Stimulated activated CD4-positive, alpha-beta T cell treated with anti-CD3 and anti-CD28 coated beads, TNF-alpha, amount 100 ng/mL, for 24 hours (primary cell): ENCODE measurements at regions not wholly inside any gene's neighbourhood (a gene's known extent, or its start where the extent isn't known, plus 50 kb on each side); places are given as distances from the start of the nearest gene placed in this dataset.

Source experiments
- DNase-seq, 3 experiments: peaks; one replicate each; pipeline ENCODE4 v3.0.0-alpha.2; 2020; ENCODE audit warnings: low read depth in 3 of 3

GRCh38 chr2:16258350-16258749 lies 318.0 kb downstream of the MYCN start:
- no peak for DNase-seq

DNA sequence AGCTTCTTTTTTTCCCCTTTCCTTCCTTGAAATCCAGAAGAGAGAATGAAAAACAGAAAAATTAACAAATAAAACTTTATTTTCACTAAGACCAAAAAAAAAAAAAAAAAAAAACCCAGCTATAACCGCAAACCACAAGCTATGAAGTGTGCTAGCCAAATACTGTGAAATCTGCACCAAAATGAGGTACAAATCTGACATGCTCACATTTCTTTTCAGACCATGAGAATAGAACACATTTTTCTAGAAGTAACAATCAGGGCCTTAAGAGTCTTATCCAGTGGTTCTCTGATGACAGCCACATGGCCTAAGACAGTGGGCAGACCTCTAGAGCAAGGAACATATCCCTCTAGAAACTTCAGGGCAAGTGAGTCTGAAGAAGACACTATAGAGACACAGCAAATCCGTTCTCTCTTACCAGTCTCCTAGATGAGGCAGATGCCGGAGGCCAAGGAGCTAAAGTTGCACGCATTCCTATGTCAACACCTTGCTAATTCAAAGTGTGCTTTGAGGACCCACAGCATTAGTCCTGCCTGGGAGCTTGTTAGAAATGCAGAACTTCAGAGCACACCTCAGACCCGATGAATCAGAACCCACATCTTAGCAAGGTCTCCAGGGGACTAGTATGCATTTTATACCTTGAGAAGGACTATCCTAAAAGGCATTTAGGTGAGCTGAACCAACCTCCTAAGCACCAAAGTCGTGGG lies 317.1 kb downstream of the MYCN start:
- no peak for DNase-seq

GRCh38 chr2:16256601-16257321 lies 316.4 kb downstream of the MYCN start:
- no peak for DNase-seq

DNA sequence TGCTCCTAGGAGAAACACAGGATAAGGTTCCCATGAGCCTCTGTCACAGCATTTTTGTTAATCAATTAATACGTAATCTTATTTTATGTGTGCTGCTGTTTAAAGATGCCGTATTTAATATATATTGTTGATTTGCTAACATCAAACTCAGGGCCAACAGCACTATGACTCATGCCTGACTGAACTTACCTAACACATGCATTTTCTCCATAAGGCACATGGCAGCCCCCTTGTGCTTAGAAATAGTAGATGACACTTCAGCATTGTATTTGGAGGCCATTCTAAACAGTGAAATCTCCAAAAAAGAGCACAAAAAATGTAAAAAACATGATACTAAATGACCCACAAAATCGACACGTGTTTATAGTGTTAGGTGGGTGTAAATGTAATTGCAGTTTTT lies 314.8 kb downstream of the MYCN start:
- no peak for DNase-seq

DNA sequence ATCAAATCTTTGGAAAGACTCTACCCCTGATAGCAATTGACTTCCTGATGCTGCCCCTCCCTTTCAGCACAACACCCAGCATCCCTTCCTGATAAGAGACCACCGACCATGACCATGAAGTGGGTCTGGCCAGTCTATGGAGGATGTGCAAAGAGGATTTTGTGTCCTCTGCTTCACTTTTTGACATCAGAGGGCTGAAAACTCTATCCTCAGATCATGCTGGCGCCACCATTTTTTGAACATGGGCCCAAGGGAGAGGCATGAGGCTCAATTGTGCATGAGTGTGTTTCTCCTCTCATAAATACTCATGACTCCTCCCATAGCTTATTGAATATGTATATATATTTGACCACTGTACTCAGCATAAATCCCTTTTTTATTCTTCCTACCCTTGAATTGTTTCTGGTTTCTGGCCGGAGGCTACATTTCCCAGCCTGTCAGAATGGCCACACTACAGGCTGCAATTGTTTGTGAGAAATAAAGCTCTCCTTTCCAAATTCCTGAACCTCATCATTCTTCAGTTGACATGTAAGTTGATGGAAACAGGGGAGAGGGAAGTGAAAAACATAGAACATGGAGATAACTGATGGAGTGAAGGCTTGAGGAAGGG lies 314.1 kb downstream of the MYCN start:
- no peak for DNase-seq

DNA sequence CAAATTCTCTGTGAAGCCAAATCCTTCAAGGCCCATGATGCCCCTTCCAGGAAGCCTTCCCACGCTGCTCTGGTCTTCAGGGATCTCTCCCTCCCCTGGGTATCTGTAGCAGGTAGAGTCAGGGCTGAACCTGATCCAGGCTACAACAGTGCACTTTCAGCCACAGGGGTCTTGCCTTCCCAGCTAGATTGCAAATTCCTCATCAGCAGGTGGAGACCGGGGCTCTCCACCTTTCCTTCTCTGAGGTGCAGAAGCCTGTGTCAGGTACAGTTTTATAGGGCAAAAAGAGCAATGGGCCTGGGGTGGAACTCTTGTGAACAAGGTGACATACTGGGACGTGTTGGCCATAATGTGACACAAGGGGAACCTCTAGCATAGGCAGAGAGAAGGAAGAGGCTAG lies 312.9 kb downstream of the MYCN start:
- no peak for DNase-seq

DNA sequence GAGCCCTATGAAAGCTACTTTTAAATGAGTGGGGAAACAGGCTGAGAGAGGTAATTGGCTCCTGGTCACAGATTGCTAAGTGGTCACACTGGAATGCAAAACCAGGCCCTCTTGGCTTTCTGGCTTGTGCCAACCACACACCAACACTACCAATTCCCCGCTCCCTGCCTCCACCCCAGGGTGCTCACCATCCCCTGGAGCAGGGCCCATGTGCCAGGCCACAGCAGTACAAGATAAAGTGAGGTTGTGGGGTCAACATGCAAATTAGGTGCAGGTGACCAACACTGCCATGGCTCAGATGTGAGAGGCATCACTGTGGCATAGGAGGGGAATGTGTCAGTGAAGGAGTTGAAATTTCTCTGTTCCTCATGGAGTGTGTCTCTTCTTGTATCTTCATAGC lies 312.5 kb downstream of the MYCN start:
- no peak for DNase-seq

DNA sequence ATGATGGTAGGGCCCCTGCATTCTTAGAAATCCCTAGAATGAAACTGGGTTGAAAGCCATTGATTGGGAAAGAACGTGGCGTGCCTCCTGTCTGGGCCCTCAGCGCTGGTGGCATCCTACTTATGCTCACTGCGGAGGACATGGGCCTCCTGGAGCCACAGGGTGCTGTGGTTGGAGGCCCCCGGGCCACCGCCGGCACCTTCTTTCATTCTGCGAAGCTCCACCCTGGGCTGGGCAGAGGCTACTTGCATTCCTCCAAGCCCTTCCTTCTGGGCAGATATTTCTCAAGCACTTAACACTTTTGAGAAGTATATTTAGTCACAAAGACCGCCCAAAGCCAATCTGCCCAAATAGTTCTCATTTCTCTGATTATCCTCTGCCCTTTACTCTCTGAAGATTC lies 311.9 kb downstream of the MYCN start:
- DNase-seq: no peak

DNA sequence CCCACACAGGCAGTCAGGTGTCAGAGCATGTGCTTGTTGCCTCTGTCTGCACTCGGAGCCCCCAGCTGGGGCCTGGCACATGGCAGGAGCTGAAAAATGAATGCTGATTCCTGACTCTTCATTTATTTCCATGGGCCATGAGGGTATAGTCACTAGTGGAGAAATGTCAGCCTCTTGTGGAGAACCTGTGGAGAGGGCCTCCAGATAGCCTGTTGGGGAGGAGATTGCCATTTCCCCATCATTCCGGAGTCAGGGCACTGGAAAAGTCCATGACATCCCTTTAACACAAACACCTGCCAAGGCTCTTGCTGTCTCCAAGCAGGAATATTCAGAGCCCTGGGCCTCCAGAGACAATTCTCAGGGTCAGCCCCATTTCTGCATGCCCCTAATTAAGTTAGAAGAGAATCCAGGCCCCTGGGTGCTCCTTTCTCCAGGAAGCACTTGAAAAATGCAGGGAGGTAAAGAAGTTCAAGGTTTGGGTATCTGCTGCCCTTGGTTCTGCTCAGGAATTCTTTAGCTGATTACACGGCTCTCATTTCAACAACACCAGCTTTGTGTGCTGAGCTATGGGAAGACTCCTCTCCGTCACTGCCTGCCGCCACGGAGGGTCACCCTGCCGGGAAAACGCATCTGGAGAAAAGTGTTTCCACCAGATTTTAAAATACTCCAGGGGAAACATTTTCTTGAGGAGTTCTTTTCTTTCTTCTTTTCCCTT lies 311.3 kb downstream of the MYCN start:
- DNase-seq: no peak

GRCh38 chr2:16250886-16251285 lies 310.5 kb downstream of the MYCN start:
- no peak for DNase-seq

GRCh38 chr2:16250466-16250865 lies 310.1 kb downstream of the MYCN start:
- no peak for DNase-seq

DNA sequence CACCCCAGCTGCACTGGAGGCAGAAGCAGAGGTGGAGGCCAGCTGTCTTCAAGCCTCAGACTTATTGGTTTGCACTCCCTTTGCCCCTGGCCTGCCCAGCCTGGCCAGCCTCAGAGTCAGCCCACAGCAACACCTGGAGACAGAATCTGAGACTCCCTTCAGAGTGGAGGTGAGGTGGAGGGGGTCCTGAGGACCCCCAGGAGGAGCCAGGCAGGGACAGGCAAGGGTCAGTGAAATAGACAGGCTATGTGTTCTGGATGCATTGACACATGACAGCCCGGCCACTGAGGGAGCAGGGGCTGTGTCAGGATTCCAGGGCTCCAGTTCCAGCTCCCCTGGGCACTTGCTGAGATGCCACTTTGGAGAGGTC lies 309.7 kb downstream of the MYCN start:
- DNase-seq: no peak

- DNase-seq: no peak
Observed at GRCh38 chr2:16249246-16250055, 309.1 kb downstream of the MYCN start.

DNA sequence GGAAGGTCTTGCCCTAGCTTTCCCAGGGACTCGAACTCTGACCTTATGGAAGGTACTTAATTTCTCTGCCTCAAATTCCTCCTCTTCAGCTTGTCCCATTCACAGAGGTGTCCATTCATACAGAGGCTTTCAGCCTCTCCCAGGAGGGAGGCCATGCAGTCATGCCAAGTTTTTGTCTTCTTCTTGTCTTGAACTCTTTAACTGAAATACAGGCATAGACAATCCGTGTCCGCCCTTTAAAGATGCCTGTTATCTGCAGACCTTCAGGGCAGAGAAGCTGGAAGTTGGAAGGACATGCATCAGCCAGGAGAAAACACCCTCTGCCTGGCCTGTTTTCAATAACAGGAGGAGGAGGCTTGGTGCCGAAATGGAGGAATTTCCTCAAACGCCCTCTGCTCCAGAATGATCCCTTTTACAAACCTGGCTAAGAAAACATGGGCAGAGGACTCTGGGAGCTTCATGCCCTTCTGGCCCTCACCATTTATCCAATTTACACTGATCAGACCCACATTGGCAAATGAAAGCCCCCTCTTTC lies 308.3 kb downstream of the MYCN start:
- no peak for DNase-seq

DNA sequence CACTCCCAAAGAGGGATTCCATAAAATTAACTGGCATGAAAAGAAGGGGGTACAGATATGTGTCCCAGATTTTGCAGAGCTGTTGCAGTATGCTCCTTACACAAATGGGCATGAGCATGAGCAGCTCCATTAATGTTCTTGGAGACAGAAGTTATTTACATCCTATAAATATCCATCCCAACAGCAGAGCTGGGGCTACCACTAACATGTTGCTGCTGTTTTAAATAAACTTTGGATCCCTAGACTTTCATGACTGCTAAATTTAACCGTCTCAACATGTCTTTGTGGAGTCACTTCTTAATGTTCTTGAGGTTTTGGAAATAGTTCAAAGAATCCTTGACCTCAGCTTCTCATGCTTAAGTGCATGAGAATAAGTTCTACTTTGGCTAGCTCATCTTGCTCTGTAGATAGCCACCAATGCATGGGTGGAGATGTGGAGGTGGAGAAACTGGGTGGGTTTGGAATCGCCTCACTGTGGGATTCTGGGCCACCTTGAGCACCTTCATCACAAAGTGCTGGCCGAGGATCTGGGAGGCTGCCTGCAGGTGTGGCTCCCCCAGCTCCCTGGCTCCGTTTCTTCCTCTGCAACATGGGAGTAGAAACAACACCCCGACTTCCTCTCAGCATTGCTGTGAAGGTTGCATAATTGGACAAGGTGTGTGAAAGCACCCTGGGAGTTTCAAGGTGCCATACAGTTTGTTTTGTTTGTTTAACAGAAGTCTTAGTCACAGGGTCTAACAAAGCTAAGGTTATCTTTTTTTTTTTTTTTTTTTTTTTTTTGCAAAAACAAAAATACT lies 307.2 kb downstream of the MYCN start:
- DNase-seq: no peak

- DNase-seq: no peak
Observed at GRCh38 chr2:16246911-16247310, 306.6 kb downstream of the MYCN start.

DNA sequence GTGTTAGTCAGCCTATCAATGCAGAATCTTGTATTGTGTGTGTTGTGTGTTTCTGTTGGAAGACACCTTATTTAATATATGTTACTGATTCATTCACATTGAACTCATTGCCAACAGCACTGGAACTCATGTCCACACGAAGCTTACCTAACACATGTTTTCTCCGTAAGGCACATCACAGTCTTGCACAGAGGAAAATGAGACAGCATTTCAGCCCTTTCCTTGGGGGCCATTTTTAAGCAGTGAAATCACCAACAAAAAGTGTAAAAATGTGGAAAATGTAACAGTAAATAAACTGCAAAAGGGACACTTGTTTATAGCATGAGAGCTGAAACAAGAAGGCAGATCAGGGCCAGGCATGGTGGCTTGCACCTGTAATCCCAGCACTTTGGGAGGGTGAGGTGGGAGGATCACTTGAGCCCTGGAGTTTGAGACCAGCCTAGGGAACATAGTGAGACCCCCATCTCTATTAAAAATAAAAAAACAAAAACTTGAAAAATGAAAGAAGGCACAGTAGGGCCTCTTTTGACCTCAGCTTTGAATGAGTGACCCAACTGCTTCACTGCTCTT lies 306.0 kb downstream of the MYCN start:
- no peak for DNase-seq

DNA sequence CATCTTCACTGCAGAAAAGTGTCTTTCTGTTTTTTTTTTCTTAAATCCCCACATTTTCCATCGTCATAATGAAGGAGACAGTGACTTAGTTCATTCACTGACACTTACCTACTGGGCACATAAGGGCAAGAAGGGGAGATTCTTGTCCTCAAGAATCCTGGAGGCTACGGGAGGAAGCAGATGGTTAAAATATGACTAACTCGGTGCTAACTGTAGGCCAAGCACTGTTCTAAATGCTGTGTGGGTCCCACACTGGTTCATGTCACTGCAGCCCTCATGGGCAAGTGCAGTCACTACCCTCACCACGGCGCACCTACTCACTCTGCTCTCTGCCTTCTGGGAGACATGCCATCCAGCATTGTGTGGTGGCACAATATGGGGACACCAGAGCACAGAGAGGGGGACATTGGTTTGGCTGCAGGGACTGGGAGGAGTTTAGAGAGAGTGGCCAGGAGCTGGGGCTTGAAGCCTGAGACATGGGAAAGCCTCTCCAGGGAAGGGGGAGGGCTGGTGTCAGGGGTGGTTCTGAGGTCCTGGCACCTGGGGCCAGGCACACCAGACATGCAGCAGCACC lies 305.2 kb downstream of the MYCN start:
- no peak for DNase-seq

DNA sequence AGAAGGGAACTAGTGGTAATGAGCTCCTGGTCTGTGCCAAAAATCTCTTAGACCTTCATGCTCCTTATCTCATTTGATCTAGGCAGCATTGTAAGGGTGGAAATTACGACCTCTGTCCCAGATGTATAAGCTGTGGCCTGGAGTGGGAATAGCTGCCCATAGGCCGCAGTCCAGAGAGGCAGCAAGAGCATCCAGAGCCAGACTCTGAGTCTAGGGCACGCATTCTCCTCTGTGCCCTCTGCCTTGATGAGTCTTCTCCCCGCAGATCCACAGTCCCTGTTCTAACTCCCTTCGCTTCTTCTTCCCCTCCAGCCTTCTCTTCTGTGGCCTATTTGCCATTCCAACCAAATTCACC lies 304.6 kb downstream of the MYCN start:
- no peak for DNase-seq
